Skin of body (tissue), 1 donor: ENCODE measurements at regions not wholly inside any gene's neighbourhood (a gene's known extent, or its start where the extent isn't known, plus 50 kb on each side); places are given as distances from the start of the nearest gene placed in this dataset.
"Not testable (repeated sequence)": the region's sequence is repeated elsewhere in the genome, so short reads cannot be mapped to it uniquely, and the experiment has no call there.

Experiments
- DNase-seq: peaks from one replicate; lab custom pipeline; 2025; lab: John Stamatoyannopoulos, UW

DNA sequence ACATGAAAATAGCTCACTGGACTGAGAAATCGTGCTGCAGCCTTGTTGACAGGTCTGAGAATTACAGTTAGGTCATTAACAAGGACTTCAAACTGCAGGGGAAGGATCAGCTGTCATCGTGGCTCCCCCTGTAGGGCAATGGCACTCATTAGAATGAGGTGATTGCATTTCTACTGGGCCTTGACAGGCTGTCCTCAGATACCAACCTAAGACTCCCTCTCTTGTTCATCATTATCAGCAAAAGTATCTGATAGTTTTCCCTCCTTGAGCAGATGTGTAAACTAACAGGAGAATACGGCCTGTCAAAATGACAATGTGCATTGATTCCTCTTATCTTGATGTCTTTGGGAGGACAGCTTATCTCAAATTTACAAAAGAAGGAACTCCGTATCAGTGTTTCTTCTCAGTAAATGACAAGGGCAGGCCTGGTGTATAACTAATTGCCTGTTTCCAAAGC lies 648.5 kb upstream of the LRRN3 start:
- no peak for DNase-seq

DNA sequence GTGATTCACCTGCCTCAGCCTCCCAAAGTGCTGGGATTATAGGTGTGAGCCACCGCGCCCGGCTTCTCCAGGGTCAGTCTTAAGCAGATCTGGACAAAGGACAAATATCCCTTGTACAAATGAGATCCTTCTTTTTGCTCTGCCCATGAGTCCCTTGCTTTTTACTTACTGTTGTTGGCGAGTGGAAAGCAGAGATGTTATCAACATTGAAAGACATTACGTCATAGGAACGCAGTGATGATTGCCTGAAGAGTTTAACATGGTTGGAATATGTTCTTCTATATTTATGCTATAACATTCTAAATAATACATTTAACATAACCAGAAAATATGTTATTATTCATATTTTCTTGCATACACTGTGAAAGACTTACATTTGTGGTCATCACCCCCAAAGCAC lies 644.3 kb upstream of the LRRN3 start:
- DNase-seq: no peak

DNA sequence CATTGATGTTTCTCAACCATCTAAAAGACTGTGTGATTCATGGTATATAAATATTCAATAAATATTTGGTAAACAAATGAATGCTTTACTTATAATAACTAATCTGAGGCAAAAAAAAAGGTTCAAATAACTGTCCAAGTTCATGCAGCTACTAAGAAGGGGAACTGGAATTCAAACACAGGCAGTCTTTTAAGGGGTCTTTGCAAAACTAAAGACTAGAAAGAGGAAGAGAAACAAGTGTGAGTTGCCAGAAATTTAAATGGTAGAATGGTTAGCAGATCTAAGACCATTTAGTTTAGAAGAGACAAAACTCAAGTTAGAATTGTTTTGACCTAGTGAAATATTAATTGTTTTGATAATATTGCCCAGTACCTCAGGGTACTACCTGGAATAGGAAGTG lies 642.0 kb upstream of the LRRN3 start:
- DNase-seq: no peak

DNA sequence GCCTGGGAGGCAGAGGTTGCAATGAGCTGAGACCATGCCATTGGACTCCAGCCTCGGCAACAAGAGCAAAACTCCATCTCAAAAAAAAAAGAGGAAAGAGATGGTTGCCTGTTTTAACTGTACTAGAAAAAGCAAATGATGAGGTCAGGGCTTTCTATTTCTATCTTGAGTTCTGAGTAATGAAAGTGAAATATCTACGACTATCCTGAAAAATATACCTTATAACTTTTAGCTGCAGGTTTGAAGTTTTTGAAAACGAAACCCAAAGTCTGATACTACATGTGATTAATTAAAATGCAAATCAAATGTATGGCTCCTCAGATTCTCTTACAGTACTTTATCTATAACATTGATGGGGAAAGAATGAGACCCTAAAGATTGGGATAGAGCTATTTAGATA lies 636.2 kb upstream of the LRRN3 start:
- no peak for DNase-seq

DNA sequence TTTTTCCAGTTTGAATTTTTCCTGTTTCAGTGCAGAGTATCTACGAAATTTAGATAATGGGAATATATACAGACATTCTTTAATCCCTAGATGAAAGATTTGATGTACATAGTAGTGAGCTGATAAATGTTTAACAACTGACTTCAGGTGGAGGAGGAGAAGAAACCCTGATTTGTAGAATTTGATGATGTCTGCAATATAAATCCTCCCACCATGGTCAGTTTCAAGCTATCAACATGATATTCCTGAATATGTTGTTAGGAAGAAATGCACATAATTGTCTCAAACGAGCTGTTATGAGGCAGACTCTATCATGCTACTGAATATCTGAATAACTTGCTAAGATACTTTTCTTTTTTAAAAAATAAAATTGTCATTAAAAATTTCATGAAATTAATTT lies 629.3 kb upstream of the LRRN3 start:
- DNase-seq: no peak

DNA sequence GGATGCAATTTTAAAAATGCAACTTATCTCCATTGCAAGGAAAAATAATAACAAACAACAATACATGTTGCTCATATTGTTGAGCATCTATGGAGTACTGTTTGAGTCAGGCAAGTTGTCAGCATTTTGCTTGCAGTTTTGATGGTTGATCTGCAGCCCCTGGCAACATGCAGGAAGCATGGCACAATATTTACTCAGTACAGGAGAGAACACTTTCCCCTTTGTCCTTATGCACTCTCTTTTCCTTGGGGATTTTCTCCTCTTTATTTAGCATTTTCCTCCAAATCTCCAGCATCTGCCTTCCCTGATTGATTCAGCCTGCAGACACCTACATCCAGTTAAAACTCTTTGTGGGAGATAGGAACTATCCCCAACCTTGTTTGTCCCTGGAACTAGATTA lies 620.5 kb upstream of the LRRN3 start:
- DNase-seq: no peak

DNA sequence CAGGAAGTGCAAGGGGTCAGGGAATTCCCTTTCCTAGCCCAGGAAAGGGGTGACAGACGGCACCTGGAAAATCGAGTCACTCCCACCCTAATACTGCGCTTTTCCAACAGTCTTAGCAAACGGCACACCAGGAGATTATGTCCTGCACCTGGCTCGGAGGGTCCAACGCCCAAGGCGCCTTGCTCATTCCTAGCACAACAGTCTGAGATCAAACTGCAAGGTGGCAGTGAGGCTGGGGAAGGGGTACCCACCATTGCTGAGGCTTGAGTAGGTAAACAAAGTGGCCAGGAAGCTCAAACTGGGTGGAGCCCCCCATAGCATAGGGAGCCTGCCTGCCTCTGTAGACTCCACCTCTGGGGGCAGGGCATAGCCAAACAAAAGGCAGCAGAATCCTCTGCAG lies 618.5 kb upstream of the LRRN3 start:
- not testable (repeated sequence) for DNase-seq

DNA sequence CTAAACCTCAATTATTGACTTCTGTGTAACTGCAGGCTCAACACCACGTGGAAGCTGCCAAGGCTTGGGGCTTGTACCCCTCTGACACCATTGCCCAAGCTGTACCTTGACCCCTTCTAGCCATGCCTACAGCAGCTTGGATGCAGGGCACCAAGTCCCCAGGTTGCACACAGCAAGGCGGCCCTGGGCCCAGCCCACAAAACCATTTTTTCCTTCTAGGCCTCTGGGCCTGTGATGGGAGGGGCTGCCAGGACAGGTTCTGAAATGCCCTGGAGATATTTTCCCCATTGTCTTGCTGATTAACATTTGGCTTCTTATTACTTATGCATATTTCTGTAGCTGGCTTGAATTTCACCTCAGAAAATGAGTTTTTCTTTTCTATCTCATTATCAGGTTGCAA lies 610.0 kb upstream of the LRRN3 start:
- DNase-seq: no peak

DNA sequence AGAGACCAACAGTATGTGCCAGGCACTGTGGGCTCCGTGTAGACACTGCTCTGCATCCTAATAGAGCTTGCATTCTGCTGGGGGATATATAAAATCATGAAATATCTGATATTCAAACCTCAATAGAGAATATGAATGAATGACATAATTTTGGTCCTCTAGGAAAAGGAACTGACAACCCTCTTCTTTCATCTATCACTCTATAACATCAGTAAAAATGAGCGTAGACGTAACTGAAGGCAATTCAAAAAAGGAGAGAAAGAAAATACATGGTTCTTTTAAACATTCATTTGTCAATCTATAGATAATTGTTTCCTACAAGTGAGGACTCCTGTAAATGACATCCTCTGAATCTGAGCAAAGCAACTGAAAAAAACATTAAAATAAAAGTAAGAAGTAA lies 607.4 kb upstream of the LRRN3 start:
- DNase-seq: no peak

DNA sequence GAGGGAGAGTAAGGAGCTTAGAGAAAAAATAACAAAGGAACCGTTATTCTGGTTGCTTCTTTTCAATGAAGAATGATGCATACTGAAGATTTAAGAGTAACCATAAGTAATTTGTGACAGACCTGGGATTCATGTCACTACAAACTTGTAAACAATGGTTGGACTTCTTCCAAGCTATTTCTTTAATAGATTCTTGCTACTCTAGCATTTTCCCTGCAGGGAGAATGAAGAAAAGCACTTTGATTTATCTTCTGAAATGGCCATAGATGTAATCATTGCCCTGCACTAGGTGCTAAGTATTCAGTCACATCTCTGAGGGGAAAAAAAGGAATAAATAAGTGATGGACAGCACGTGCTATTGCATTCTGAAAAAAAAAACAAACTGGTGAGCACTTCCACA lies 606.6 kb upstream of the LRRN3 start:
- no peak for DNase-seq

DNA sequence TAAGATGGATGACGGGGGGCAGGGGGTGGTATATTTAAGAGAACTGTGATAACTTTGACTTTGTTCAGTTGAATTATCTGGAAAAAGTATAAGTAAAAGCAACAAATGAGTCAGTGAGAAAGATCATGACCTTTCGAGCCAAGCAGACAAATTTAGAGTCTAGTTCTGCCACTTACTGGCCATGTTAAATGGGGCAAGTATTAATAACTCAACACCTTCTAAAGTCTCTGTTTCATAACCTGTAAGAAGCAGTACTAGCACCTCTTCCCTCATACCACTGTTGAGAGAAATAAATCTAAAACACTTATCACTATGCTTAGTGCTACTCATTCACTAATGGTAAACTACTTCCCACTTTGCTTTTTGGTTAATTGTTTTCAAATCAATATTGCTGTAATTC lies 604.4 kb upstream of the LRRN3 start:
- DNase-seq: no peak

DNA sequence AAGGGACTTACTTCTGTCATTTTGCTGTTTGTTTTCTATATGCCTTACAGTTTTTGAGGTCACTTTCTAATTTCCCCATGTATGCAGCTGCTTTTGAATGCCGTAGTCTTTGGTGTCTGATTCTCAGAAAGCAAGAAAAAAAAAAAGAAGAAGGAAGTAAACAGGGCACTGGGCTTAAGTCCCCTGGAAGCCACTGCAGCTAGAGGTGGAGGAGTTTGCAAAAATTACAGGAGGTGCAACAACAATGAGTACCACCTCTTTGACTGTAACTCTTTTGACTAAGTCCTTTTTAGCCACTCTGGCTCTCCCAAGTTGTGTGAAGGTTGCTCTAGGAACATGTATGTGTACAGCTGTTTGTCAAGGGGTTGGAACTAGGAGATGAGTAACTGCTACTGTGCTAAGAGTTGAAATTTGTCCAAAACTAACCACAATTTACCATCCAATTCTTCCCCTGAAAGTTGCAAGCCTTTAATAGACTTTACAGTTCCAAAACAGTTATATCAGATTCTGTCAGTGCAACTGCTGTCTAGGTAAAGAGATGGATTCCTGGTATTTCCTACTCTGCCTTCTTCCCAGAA lies 588.0 kb upstream of the LRRN3 start:
- DNase-seq: no peak

DNA sequence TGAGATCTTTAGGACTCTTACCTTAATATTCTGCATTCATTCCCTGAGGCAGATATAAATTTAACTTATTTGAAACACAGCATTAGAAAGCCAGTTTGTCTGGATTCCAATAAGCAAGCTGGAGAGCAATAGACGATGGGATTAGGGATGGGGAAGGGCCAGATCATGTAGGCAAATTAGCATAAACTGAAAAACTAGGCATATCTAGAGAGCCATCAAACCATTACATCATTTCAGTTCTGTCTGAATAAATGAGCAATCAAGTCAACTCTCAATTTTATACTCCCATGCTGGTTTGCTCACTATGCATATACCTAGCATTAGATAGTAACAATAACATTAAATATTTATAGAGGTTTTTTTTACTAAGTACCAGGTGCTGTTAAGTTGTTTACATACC lies 583.6 kb upstream of the LRRN3 start:
- DNase-seq: no peak

DNA sequence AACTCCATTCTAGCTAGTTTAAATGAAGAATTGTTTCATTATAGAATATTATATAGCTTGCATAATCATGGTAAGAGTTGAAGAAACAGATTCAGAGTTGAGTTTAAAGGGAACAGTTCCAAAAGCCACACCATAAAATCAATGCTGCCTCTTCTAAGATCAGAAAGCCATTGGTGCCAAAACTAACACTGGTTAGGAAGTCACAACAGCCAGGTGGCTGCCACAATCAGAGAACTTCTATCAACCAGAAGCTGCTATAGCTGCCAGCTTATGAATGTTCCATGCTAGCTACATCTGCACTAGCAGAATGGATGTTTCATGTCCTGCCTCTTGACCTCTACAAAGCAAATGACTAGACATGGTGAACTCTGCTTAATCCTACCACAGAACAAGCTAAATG lies 583.1 kb upstream of the LRRN3 start:
- DNase-seq: no peak

DNA sequence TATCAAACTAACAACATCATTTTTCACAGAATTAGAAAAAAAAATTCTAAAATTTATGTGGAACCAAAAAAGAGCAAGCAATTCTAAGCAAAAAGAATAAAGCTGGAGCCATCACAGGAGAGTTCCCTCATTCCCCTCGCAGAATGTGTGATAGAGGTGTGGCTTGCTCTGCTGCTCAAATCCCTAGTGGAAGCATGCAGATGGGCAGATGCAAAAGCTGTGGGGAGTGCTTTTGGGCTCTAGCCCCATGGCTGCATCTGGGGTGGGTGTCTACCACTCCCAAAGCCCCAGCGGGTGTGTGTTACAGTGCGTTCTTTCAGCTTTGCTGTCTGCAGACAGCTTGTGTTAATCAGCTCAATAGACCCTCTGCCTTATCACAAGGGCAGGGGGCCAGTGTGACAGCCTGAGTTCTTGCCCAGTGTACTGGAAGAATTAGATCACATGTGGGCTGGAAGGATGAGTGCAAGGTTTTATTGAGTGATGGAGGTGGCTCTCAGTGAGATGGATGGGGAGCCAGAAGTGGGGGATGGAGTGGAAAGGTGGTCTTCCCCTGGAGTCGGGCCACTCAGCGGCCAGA lies 575.9 kb upstream of the LRRN3 start:
- DNase-seq: not testable (repeated sequence)

DNA sequence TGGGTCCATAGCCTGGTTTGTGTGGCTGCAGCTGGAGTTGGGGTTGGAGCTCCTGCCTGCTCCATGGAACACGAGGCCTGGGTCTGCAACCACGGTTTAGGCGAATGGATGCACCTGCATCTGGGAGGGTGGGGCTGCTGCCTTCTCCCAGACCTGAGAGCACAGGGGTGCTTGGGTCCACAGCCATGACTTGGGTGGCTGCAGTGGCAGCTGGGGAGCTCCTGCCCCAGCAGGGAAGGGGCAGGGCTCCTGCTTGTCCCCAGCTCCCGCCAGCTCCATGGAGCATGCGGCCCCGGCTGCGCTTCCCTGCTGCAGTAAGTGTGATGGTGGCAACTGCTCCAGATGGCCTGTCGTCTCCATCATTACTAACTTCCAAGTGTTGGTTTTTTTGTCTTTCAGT lies 571.1 kb upstream of the LRRN3 start:
- DNase-seq: no peak

DNA sequence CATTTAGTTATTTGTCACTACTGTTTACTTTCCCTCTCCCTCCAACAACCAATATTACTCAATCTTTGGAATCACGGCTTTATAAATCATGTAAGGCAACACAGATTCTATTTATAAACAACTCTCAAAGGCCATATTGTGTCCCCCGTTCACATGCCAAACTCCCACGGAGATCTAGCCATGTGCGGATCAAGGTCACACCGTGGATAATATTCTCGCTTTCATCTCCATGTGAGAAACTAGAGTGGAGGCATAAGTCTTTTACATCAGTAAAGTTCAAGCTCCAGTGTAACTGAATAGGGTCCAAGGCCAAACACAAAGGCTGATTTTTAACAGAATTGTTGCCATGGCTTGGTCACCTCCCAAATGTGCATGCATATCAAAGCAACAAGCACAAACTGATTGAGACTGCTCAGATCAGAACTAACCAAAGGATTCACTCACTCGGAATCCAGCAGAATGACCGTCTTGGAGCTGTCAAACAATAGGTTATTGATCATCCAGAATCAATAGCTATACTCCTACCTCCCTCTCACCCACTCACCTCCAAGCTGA lies 569.5 kb upstream of the LRRN3 start:
- DNase-seq: no peak

DNA sequence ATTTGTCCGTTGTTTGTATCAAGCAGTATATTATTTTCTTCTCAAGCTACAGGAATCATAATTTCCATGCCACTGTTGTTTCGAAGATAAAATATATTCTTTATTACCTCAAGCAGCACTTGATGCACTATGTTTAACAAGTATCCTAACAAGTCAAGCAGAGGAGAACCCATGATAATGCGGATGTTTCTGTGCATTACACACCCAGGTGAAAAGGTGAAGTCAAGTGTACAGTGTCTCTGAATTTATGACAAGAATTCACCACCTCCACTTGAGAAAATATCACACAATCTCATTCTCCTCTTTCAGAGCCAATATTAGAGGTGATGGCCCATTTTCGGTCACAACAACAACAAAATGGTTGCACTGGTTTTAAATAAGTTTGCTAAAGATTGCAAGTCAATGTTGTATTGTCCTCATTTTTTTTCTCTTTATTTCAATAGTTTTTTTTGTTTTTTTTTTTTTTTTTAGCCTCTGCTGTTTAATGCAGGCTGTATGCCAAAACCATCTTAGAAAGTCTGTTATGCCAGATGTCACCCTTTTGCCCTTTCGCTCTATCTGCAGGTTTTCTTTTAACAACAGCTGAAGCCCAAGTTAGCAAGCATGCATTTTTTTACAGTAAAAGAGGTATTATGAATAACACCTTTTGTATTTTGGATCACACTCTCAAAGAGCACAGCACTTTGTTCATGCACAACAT lies 568.7 kb upstream of the LRRN3 start:
- no peak for DNase-seq

DNA sequence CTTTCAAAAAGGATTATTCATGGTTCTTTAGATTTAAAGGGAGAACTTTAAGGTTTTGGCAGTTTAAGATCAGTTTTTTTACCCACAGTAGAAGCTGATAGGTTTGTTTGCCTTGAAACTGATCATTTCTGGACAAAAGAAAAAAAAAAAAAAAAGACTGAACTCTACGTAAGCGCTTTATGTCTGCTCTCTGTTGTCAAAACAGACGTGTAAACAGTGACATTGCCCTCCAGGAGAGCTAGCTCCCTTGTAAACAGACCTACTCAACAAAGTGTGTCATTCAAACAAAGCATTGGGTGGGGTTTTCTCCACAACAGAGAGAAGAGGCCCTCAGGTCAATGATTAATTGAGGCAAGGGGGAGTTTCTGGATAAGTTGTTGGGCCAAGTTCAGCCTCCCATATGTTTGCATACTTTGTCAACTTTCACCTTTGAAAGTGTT lies 568.1 kb upstream of the LRRN3 start:
- DNase-seq: no peak

DNA sequence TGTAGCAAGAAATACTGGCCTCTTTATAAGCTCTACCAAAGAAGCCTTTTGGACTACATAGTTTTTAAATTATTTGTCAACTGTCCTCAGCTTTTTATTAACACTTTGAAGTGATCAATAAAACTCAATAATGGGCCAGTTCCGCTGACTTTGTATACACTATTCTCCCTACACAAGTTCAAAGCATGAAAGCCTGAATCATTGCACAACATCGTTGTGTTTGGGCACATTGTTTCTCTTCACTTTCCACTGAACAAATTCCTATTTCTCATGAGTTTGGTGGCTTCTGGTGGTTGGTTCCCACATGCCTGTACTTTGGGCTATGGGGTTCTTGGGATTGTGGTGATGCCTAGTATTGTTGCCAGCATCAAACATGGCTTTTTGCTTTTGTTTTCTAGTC lies 561.8 kb upstream of the LRRN3 start:
- no peak for DNase-seq

DNA sequence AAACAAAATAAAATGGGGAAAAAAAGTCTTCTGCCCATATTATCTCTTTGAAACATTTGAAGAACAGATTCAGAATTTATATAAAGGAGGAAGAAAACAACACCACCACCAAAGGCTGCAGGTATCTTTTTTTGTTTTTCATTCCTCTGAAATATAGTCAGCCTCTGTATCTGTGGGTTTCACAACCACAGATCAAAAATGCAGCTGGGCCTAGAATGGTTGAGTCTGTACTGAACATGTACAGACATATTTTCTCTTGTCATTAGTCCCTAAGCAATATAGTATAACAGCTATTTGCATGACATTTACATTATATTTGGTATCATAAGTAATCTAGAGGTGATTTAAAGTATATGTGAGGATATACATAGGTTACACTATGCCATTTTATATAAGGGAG lies 559.7 kb upstream of the LRRN3 start:
- no peak for DNase-seq

DNA sequence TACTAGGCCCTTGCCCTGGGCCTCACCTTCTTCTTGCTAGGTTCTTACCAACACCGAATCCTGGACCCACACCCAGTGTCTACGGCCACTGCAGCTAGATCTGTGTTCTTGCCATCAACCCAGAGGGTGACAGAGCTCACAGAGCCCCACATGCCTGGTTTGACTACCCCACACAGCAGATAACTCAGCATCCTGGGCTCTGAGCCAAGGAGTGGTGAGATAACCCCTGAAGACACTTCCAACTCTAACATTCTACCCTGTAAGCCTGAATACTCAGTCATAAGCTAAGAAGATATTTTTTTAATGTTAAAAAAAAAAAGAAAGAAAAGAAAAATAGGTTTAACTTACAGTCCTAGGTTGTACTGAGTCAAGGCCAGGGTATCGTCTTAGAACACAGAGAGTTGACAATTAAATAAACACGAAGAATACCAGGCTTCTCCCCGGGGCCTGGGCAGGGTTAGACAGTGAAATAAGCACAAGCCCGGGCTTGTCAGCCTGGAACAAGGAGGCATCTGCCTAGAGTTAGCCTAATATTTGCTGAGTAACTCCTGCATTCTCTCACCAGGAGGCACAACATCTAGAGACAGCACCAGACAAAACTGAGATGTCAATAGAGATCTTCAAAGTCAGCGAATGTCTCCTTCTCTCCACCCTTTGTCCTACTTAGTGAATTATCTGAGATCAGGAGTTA lies 556.5 kb upstream of the LRRN3 start:
- DNase-seq: no peak
